Left renal pelvis (tissue), 4 donors: ENCODE measurements at regions not wholly inside any gene's neighbourhood (a gene's known extent, or its start where the extent isn't known, plus 50 kb on each side); places are given as distances from the start of the nearest gene placed in this dataset.
"Not testable (repeated sequence)": the region's sequence is repeated elsewhere in the genome, so short reads cannot be mapped to it uniquely, and the experiment has no call there.

Source experiments
- DNase-seq, 4 donors: peaks; one replicate each; pipeline ENCODE4 v3.0.0-alpha.2; 2013; ENCODE audit warnings: low read depth in 4 of 4, low spot score in 3 of 4

DNA sequence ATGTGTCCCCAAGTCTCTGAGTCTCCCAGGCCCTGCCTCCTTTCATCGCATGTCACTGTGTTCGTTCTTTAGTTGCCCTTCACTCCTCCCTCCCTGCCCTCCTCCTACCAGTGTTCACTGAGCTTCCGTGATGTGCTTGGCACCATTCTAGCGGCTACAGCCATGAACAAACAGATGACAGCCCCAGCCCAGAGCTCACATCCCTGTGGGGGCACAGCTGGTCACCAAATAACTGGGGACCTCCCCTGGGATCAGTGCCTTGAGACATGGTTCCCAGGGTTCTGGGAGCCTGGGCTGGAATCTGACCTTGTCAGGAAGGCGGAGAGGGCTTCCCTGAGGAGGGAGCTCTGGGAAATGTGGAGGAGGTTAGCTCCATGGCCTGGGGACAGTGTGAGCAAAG, 320.7 kb downstream of the PTPRU start:
- no peak for DNase-seq

DNA sequence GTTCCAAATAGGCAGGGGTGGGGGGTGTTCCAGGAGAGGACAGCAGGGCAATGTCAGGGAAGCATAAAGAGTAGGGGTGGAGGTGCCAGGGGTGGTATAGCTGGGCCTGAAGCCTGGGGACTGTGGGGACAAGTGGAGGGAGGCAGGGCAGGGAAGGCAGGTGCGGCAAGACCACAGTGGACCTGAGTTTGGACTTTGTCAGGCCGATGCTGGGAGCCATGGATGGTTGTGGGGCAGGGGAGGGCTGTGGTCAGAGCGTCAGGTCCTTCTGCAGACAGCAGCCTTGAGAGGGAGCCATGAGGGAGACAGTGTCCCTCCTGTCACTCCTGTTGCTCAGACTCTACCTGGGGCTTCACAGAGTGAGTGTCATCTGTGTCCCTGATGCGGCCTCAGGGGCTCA, 320.3 kb downstream of the PTPRU start:
- no peak for DNase-seq

DNA sequence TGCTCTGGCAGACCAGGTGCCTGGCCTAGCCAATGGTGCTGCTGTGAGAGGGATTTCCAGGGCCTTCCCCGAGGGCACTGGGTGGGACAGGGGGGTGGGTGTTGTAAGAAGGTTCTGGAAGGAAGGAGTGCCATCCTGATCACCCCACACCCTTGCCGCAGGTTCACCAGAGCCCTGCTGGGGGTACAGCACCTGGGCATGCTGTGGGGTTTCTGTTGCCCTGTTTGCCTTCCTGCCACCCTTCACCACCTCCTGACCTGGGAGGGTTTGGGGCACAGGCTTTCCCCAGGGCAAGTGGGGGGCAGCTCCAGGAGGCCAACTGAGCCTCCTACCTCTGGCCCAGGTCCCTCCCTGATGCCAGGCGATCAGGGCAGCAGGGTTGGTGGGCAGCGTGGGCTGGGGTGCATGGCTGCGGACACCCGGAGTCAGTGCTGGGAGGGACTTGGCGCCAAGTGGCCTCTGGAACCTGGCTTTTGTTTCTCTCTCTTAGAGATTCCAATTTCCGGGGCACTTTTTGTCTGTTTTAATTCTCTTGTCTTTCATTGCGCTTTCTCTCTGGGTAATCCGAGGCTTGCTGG, 318.8 kb downstream of the PTPRU start:
- no peak for DNase-seq

DNA sequence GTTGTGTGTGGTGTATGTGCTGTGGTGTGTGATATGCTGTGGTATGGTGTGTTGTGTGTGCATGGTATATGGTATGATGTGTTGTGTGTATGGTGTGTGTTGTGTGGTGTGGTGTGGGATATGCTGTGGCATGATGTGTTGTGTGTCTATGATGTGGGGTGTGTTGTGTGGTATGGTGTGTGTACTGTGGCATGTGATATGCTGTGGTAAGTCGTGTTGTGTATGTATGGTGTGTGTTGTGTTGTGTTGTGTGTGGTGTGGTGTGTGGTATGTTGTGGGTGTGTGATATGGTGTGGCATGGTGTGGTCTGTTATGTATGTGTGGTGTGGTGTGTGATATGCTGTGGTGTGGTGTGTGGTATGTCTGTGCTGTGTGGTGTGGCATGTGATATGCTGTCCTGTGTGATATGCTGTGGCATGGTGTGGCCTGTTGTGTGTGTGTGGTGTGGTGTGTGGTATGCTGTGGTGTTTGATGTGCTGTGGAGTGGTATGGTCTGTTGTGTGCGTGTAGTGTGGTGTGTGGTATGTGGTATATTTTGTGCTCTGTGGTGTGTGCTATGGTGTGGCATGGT, 318.0 kb downstream of the PTPRU start:
- DNase-seq: no peak

DNA sequence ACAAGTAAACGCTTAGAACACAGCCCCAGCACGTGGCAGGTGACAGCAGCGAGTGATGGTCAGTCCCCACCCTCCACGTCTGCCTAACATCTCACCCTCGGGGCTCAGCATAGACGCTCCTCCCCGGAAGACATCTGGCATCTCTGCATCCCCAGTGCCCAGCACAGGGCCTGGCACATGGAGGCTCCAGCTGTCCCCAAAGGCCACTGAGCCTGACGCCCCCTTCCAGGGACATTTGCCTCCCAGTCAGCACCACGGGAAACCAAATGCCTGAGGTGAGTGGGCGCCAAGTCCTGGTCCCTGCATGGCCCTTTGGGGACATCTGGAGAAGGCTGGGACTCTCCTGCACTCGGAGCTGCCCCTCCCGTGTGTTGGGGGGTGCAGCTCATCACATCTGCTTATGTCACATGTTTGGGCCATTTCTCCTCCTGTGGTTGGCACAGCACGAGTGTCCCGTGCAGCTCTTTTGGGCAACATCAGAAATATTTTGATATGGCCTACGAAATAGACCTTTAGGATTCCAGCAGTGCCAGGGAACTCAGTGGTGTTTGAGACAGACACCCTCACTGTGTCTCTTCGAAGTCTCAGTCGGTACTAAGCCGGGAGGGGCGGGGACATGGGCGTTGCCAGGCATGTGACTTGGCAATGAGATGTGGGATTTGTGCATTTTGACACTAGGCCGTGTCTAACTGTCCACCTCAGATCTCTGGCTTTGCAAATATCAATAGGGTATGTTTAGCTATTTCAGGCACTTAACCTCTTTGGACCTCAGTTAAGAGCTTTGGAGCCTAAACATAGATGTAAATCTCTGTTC, 315.0 kb downstream of the PTPRU start:
- no peak for DNase-seq

DNA sequence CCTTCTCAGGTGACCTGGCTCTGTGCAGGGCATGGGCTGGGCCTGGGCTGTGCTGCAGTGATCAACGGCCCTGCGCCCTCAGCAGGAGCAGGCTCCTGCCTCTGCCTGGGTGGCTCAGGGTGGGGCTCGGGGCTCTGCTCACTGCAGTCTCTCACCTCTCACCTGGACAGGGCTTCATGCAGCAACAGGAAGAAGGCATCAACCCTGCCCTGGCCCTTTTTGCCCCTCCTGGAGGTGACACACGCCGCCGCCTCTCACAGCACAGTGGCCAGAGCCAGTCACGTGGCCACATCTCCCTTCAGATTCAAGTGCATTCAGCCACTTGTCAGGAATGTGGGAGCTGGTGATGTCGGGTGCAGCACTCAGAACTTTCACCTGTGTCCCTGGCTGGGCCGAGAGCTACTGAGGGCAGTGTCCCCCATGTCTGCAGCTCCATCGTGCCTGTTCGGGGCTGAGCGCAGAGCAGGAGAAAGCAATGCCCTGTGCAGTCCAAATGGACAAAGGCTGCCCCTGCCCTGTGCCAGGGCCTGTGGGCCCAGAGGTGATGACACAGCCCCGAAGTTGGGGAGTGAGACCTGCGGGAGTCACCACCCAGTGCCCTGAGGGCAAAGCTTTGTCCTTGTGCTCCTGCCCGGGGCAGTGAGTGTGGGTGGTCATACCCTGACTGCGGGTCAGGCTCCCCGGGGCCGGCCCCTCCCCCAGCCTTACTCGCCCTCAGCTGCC, 314.0 kb downstream of the PTPRU start:
- peak in 1 of 4 donors; percentile 11 for DNase-seq

DNA sequence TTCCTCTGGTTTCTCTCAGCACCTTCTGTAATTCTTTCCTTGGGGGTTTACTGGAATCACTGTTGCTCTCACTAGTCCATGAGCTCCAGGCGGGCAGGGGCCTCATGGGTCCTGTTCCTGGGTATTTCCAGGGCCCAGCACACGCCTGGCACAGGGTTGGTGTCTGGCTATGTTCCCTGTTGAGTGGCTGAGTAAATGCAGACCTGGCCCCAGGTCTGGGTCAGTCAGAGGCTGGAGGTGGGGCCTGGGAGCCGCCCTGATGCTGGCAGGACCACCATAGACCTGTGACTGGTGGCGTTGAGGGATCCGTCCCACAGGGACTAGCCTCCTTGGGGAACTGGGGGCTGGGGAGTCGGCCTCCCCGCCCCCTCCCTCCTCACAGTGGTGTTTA, 313.4 kb downstream of the PTPRU start:
- not testable (repeated sequence) for DNase-seq

DNA sequence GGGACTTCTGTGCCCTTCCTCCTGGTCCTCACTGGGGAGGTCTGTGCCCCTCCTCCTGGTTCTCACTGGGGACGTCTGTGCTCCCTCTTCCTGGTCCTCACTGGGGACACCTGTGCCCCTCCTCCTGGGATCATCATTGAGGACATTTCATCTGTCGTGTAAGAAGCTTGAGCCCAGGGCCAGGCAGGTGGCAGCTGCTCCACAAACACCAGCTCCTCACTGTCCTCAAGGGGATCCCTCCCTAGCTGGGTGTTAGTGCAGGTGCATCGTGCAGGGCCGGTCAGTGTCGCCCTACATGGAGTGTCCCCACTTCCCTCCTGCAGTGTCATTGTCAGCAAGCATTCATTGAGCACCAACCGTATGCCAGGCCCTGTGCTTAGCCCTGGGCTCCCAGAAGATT, 312.7 kb downstream of the PTPRU start:
- no peak for DNase-seq

DNA sequence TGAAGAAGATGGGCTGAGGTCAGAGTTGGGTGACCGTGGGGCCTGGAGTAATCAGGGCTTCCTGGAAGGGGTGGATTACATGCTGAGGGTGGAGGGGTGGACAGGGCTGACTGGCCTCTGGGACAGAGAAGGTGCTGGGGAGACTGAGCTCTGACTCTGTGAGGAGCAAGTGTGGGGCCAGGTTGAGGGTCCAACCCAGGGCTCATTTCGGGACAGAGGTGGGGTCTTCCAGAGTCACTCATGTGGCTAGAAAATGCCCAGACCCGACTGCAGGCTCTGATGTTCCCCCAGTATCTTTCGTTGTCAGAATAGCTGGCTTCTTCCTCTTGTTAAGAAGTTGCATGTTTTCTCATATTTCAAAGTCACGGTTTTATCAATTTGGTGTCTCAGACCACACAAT, 311.8 kb downstream of the PTPRU start:
- no peak for DNase-seq

DNA sequence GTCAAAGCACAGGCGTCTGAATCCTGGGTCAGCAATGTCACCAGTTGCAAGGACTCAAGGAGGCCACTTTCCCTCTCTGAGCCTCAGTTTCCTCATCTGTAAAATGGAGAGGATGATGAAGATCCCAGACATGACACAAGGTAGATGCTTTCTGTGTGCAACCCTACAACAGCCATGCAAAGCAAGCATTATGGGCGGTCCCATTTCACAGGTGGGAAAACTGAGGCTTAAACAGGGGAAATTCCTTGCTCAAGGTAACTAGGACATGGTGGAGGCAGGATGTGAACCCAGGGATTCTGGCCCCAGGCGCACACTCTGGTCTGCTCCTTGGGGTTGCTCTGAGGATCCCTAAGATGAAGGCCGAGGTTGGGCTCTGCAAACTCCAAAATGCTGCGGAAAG, 311.0 kb downstream of the PTPRU start:
- DNase-seq: no peak

DNA sequence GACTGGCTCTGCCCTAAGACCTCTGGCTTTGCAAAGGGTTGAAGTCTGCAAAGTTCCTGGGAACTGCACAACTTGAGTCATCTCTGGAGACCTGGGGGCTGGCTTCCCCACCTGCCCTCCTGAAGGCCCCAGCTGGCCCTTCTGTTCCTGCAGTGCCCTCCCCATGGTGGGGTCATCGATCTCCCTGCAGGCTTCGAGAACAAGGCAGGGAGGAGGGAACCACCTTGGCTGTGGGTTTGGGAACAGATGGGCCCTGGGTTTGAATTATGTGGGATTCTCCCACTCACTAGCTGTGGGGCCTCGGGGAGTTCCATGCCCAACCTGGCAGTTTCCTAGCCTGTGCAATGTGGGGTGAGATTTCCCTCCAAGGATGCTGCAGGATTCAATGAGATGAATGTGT, 310.2 kb downstream of the PTPRU start:
- no peak for DNase-seq

DNA sequence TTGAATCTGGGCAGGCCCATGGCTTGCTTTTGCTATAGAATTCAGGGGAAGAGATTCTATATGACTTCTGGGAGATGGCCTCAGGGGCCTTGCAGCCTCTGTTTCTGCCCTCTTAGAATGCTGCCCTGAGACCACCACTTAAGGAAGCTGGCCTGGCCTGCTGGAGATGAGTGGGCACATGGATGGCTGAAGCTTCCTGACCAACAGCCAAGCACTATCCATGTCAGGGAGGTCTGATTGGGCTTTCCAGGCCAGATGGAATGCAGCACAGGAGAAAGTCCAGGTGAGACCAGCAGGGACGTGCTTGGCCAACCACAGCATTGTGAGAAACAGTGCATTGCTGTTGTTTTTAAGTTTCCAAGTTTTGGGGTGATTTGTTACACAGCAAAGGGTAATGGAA, 308.1 kb downstream of the PTPRU start:
- no peak for DNase-seq

DNA sequence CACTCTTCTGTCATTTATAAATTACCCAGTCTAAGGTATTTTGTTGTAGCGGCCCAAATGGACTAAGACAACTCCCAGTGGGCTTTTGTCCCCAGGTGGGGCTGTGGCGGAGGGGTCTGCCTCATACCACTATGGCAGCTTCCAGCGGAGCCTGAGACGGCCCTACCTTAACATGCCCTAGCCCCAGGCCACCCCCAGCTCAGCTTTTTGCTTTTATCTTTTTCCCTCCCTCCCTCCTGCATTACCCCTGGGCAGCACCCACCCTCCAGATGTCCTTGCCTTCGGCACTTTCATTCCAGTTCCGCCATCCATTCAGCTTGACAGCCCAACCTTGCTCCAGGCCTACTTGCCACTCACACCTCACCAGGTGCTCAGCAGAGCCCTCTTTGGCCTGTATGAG, 307.3 kb downstream of the PTPRU start:
- DNase-seq: no peak

DNA sequence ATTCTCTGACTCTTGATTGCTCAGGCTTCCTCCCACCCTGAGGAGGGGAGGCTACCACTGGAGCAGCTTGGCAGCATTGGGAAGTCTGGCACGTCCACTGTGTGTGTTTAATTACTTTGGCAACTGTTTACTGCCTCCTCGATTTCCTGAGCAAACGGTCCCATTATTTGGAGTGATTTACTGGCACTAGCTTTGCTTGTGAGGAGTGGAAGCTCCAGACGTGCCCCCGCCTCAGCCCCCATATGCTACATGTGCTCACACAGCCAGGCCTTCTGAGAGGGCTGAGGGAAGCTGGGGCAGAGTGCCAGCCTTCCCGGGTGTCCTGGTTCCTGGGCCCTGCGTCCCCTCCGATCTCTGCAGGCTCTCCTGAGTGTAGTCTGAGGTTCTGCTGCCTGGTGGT, 306.2 kb downstream of the PTPRU start:
- peak in 2 of 4 donors; percentile 3 to 14 for DNase-seq

DNA sequence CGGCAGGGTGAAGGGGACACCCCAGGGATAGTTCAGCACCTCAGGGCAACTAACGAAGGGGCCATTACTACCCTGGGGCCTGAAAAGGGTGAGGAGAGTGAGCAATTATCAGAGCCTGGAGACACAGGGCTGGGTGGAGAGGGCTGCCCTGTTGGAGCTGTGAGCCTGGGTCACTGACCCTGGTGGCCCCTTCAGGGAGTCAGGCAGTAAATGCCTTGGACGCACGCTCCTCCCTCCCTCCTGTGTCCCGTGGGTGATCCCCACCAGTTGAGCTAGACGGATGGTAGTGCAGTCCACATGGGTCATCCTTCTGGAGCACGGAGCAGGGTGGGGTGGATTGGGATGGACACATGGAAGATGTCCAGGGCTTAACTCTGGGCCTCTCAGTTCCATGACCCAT, 305.3 kb downstream of the PTPRU start:
- DNase-seq: no peak

DNA sequence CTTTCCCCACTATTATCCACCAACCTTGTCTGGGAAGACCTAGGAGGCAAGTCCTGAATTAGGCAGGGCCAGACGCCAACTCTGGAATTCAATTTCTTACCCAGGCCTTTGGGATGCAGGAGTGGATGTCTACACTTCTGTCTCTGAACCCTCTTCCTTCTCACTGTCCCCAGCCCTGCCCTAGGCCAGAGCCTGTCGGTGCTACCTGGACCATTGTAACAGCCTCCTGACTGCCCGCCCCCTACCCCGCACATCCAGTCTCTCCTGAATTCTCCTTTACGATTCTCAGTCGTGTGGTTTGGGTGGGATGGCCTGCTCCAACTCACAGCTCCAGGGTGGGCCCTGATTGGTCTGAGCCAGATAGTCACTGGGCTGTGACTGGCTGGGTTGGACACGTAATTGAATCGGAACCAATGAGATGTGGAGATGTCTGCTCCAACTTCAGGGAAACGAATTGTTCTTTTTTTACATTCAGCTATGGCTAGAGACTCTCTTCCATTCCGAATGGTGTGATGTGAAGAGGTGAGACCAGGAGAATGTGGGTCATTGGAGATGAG, 304.6 kb downstream of the PTPRU start:
- no peak for DNase-seq

DNA sequence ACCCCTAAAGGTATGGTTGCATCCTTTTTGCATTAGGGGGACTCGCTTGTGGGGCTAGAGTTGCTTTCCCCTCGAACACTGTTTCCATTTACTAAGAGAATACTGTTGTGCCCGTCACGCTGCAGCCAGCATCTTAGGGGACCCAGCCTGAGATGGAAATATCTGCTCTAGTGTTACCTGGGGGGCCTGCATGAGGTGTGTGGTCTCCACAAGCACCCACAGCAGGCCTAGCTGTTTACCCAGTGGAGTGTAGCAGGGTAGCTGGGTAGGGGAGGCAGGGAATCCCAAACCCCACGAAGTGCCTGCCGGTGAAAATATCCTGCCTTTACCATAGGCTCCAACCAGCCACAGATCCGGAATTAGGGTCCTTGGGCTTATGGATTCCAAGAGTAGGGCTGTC, 303.6 kb downstream of the PTPRU start:
- no peak for DNase-seq

DNA sequence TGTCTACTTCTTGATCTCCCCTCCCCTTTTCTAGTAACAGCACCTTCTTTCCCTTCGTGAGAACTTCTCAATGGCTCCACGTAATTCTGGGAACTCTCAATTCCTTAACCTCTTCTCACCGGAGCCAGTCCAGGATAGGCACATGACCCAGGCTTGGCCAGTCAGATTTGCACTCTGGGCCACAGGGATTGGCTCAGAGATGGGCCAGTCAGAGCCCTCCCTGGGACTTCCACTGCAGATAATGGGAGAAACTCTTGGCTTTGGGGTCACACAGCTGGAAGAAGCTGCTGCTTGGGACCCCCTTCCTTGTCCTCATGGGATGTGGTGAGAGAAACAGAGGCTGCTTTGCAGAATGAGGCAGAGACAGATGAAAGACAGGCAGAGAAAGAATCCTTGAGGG, 302.3 kb downstream of the PTPRU start:
- no peak for DNase-seq

DNA sequence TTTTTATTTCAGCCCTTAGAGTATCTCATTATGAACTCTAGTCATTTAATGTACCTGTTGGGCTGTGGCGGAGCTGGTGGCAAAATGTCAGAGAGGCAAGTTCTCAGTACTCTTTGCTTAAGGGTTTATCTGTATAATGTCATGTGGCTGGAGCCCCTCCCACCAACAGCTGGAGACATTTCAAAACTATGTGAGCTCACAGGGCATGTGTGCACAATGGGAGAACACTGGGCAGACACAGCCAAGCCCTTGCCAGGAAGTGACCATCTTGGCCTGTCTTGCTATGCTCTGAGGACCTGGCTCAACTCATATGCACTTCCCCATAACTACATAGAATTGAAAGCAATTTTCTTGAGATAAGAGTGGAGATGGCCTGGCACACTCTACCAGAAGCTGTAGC, 296.4 kb downstream of the PTPRU start:
- no peak for DNase-seq

DNA sequence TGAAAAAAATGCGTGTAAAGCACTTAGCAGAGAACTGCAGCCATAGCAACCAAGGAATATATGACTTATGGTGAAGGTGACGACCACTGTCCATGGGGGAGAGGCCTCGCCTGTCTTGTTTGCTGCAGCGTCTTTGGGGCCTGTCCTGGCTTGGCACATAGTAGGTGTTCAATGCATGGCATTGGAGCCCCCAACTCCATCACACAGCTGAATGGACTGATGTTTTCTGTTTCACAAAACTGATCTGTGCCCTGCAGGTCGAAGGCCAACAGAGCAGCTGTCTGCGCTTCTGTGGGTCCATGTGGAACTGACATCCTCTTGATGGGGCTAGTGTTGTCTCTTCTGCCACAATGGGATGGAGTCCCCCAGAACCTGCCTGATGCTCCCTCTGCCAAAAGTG, 296.0 kb downstream of the PTPRU start:
- no peak for DNase-seq

DNA sequence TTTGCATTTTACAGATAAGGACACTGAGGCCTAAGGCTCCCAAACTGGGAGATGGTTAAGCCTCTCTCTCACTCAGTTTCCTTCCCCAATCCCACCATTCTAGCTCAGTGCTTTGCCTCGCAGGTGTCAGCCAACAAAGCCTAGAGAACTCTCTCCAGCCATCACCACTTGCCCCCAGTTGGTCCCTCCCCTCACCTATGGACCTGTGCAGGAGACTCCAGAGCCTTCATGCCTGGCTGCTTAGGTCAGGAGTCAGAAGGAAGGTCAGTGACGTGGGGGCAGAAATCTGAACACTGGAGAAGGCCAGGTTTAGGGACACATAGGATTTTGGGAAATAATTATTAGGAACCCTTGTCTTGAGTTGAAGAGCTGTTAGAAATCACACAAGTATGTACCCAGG, 295.3 kb downstream of the PTPRU start:
- DNase-seq: no peak
